IMR-90 (cell line): ENCODE measurements at regions not wholly inside any gene's neighbourhood (a gene's known extent, or its start where the extent isn't known, plus 50 kb on each side); places are given as distances from the start of the nearest gene placed in this dataset.

Experiments
- ATAC-seq: fragments of 200-7000 bp; cut with Tn5 transposase; 2 replicates; pipeline ENCODE4 v1.9.1; 2020; ENCODE audit warnings: low read depth, mild to moderate bottlenecking, moderate library complexity
- BruUV-seq: library from RNA; stranded (reverse); fragments of 400-500 nt; replicated peaks from 2 replicates; lab custom pipeline; 2021; lab: Mats Ljungman, UMichigan
- CTCF ChIA-PET: fragments of 300-600 bp; formaldehyde crosslinking; extraction: SDS; loops from one replicate; lab custom pipeline; 2021; ENCODE audit warnings: antibody characterized with exemption; lab: Yijun Ruan, JAX
- POLR2A ChIA-PET: fragments of 300-600 bp; sonication (Branson Sonifier 250); formaldehyde crosslinking; loops from one replicate; lab custom pipeline; 2022; ENCODE audit warnings: antibody characterized with exemption; ENCODE audit not compliant: unreplicated experiment; lab: Charles Lee
- DNase-seq: peaks from one replicate; pipeline ENCODE4 v3.0.0; 2013
- H2AFZ ChIP-seq: replicated peaks from 2 replicates; pipeline ENCODE3; 2013; ENCODE audit warnings: low read length, mild to moderate bottlenecking; ENCODE audit not compliant: poor library complexity
- H2AK5ac ChIP-seq: 2 replicates; pipeline ENCODE4 v1.6.1; 2013; ENCODE audit warnings: low read depth, low read length, inconsistent platforms
- H2AK9ac ChIP-seq: replicated peaks from 2 replicates; pipeline ENCODE3; 2013; ENCODE audit warnings: mild to moderate bottlenecking, low read depth, low read length, moderate library complexity; ENCODE audit not compliant: poor library complexity
- H2BK120ac ChIP-seq: 2 replicates; pipeline ENCODE4 v1.6.1; 2013; ENCODE audit warnings: low read depth, low read length, inconsistent platforms
- H2BK15ac ChIP-seq: 3 replicates; pipeline ENCODE4 v1.6.1; 2013; ENCODE audit warnings: low read depth, low read length, inconsistent platforms
- H2BK20ac ChIP-seq: 2 replicates; pipeline ENCODE4 v1.6.1; 2013; ENCODE audit warnings: low read depth, mild to moderate bottlenecking, inconsistent platforms, low read length, moderate library complexity
- H2BK5ac ChIP-seq: 2 replicates; pipeline ENCODE4 v1.6.1; 2013; ENCODE audit warnings: mild to moderate bottlenecking, low read depth, low read length, inconsistent platforms; ENCODE audit not compliant: poor library complexity, severe bottlenecking
- H3K14ac ChIP-seq: replicated peaks from 2 replicates; pipeline ENCODE4 v1.6.1; 2013; ENCODE audit warnings: low read depth, low read length, inconsistent platforms
- H3K18ac ChIP-seq: 2 replicates; pipeline ENCODE4 v1.6.1; 2013; ENCODE audit warnings: low read depth, low read length, control low read depth
- H3K23ac ChIP-seq: 2 replicates; pipeline ENCODE4 v1.6.1; 2013; ENCODE audit warnings: low read depth, low read length, inconsistent platforms
- H3K27ac ChIP-seq: 2 replicates; pipeline ENCODE4 v1.5.1; 2013; ENCODE audit warnings: mild to moderate bottlenecking, control low read depth, low read length; ENCODE audit not compliant: insufficient read depth
- H3K27me3 ChIP-seq: 2 replicates; pipeline ENCODE4 v1.6.1; 2013; ENCODE audit warnings: low read length; ENCODE audit not compliant: control insufficient read depth, insufficient read depth
- H3K36me3 ChIP-seq: 2 replicates; pipeline ENCODE4 v1.6.1; 2013; ENCODE audit warnings: low read length, mixed read lengths; ENCODE audit not compliant: control insufficient read depth, insufficient read depth
- H3K4ac ChIP-seq: 2 replicates; pipeline ENCODE4 v1.6.1; 2013; ENCODE audit warnings: low read depth, low read length, inconsistent platforms
- H3K4me1 ChIP-seq: 2 replicates; pipeline ENCODE4 v1.6.1; 2013; ENCODE audit warnings: low read length, mixed read lengths; ENCODE audit not compliant: control insufficient read depth, insufficient read depth
- H3K4me2 ChIP-seq: 2 replicates; pipeline ENCODE4 v1.6.1; 2013; ENCODE audit warnings: low read depth, mild to moderate bottlenecking, control low read depth, low read length, moderate library complexity
- H3K4me3 ChIP-seq: 2 replicates; pipeline ENCODE4 v1.5.1; 2013; ENCODE audit warnings: low read depth, mild to moderate bottlenecking, control low read depth, low read length, moderate library complexity; ENCODE audit not compliant: insufficient read depth
- H3K56ac ChIP-seq: 2 replicates; pipeline ENCODE4 v1.6.1; 2013; ENCODE audit warnings: low read length, inconsistent platforms; ENCODE audit not compliant: insufficient read depth; ENCODE audit errors: extremely low read depth
- H3K79me1 ChIP-seq, 2 experiments: 2 replicates each; pipeline ENCODE4 v1.6.1; 2013; ENCODE audit warnings: low read length in 2 of 2, inconsistent platforms in 1 of 2, low read depth in 1 of 2
- H3K9ac ChIP-seq: 2 replicates; pipeline ENCODE4 v1.6.1; 2013; ENCODE audit warnings: low read depth, low read length, control low read depth
- H3K9me1 ChIP-seq: 2 replicates; pipeline ENCODE4 v1.6.1; 2013; ENCODE audit warnings: low read length, inconsistent platforms; ENCODE audit not compliant: insufficient read depth
- H3K9me3 ChIP-seq: 2 replicates; pipeline ENCODE4 v1.6.1; 2013; ENCODE audit warnings: low read length; ENCODE audit not compliant: control insufficient read depth, insufficient read depth
- H4K20me1 ChIP-seq: 2 replicates; pipeline ENCODE4 v1.6.1; 2013; ENCODE audit warnings: low read length, inconsistent platforms; ENCODE audit not compliant: insufficient read depth
- H4K5ac ChIP-seq: 2 replicates; pipeline ENCODE4 v1.6.1; 2013; ENCODE audit warnings: mild to moderate bottlenecking, low read depth, low read length, control low read depth
- H4K8ac ChIP-seq, 2 experiments: 2 replicates each; pipeline ENCODE4 v1.6.1; 2013; ENCODE audit warnings: low read depth in 2 of 2, low read length in 2 of 2, control low read depth in 1 of 2, inconsistent platforms in 1 of 2
- H4K91ac ChIP-seq: 2 replicates; pipeline ENCODE4 v1.6.1; 2013; ENCODE audit warnings: low read depth, low read length, inconsistent platforms; ENCODE audit not compliant: insufficient read depth
- BHLHE40 ChIP-seq: fragments of 150-350 bp; IDR thresholded peaks from 2 replicates; pipeline ENCODE4 v1.6.1; 2016; ENCODE audit warnings: mild to moderate bottlenecking, low read depth, low read length
- RCOR1 ChIP-seq: IDR thresholded peaks from 2 replicates; pipeline ENCODE4 v1.6.1; 2012; ENCODE audit warnings: mild to moderate bottlenecking, low read length, improper control_type of control experiment; ENCODE audit not compliant: insufficient replicate concordance
- WGBS, 2 experiments: methylation state at CpG; one replicate each; pipeline versions ENCODE4 v1.1.5 to v1.1.7; 2013; ENCODE audit warnings: missing lambda C conversion rate in 2 of 2; ENCODE audit not compliant: insufficient read length in 1 of 2; ENCODE audit errors: extremely low coverage in 2 of 2; 5-methylcytosine and 5-hydroxymethylcytosine counted together
- dilution Hi-C: fragments of 300-500 bp; cut with HindIII; formaldehyde crosslinking; loops from one replicate; pipeline ENCODE4 v1.14.3; 2018; ENCODE audit warnings: low sequenced_read_pairs; ENCODE audit not compliant: unreplicated experiment
- in situ Hi-C: fragments of 300-500 bp; cut with MboI; formaldehyde crosslinking; loops from 3 replicates; pipeline ENCODE4 v1.14.3; 2019; ENCODE audit warnings: low sequenced_read_pairs, inconsistent platforms, mixed read lengths
- intact Hi-C: fragments of 100-400 bp; cut with micrococcal nuclease; formaldehyde crosslinking; loops from 2 replicates; pipeline ENCODE4 v1.10.0; 2022

DNA sequence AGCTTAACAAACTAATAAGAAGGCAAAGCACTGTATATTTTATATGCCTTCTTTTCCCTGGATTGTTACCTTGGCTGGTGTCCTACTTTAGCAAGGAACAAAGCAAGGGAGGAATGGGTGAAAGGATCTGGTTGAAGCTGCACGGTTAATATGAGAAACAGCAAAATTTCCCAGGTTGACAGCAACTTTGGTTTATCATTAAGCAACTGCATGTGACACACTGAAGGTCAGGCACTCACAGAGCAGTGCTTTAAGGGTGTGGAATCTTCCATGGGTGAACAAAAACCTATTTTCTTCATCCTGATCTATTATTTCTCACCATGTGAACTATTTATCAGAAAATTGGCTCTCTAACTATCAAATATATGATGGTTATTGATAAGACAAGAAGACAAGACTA is 109.0 kb upstream of the ATP10B start:
- H3K27me3 ChIP-seq = no peaks in the 10 kb centered on the region
- H3K23ac ChIP-seq = no peak overlapping the region
- H3K36me3 ChIP-seq = no peaks in the 10 kb centered on the region
- H3K4me2 ChIP-seq = no peak overlapping the region
- intact Hi-C loops (no loop called here), in situ Hi-C loops (no loop called here), dilution Hi-C loops (no loop called here)
- no peak for ATAC-seq
- H3K9me1 ChIP-seq = no peaks in the 10 kb centered on the region
- no peak overlapping the region for H3K18ac ChIP-seq
- H3K4me1 ChIP-seq = no peaks in the 10 kb centered on the region
- POLR2A ChIA-PET = no interaction called here
- H2AK9ac ChIP-seq = no peak overlapping the region
- no peak overlapping the region for H3K27ac ChIP-seq
- H2BK5ac ChIP-seq = no peak overlapping the region
- no peak overlapping the region for H3K4ac ChIP-seq
- no peak overlapping the region for H3K14ac ChIP-seq
- no peak overlapping the region for H2BK120ac ChIP-seq
- H3K9ac ChIP-seq = no peak overlapping the region
- no peak overlapping the region for H3K56ac ChIP-seq
- no TSS peak for BruUV-seq
- no peak overlapping the region for H2AK5ac ChIP-seq
- H4K8ac ChIP-seq = no peak overlapping the region
- no peak for DNase-seq
- no peaks in the 10 kb centered on the region for H4K20me1 ChIP-seq
- no peak overlapping the region for H4K91ac ChIP-seq
- H3K9me3 ChIP-seq = peaks cover 11% of the 10 kb centered on the region
- no peak overlapping the region for H3K4me3 ChIP-seq
- no peak for TF ChIP-seq BHLHE40
- no peak for TF ChIP-seq RCOR1
- 0% methylated on average over 1 of the region's 1 CpG; no CpG with 5 or more reads in 1 of the 2 experiments for WGBS, 2 experiments
- H3K79me1 ChIP-seq = no peaks in the 10 kb centered on the region
- no peak overlapping the region for H4K5ac ChIP-seq
- no peak overlapping the region for H2AFZ ChIP-seq
- CTCF ChIA-PET = no interaction called here
- H2BK15ac ChIP-seq = no peak overlapping the region
- H2BK20ac ChIP-seq = no peak overlapping the region
